GM21367 (cell line): ENCODE measurements at regions not wholly inside any gene's neighbourhood (a gene's known extent, or its start where the extent isn't known, plus 50 kb on each side); places are given as distances from the start of the nearest gene placed in this dataset.
A peak's percentile ranks its signal among the peaks of the same experiment; 100 is the strongest.
"Not testable (repeated sequence)": the region's sequence is repeated elsewhere in the genome, so short reads cannot be mapped to it uniquely, and the experiment has no call there.

Source experiments
- ATAC-seq: cut with Tn5 transposase; IDR thresholded peaks from one replicate; pipeline ENCODE4 v1.9.1; 2021; ENCODE audit not compliant: unreplicated experiment

DNA sequence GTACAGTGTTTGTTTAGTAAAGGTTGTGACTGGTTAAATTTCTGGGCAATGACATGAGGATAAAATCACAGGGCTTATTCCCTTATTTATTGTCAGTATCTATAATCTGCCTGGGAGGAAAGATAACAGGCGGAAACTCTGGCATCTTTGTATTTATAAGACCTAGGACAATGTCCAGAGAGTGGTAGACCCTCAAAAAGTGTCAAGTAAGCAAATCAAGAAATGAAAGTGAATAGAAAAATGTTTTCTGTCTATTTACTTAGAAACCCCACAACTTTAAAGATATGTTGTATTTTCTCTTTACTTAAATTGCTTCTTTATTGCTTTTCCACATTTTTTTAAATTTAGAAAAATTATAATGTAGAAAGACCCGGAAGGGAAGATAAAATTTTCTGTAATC is 544.6 kb downstream of the EDEM1 start:
- no peak for ATAC-seq

DNA sequence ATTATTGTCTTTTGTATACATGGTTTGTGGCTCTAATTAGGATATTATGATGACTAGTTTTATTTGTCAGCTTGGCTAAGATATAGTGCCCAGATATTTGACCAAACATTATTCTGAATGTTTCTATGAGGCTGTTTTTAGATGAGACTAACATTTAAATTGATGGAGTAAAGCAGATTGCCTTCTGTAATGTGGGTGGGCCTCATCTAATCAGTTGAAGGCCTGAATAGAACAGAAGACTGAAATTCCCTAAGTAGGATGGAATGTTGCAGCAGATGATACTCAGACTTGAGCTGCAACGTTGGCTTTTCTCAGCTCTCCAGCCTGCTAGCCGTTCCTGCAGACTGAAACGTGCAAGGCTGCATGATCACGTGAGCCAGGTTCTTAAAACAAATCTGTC is 546.5 kb downstream of the EDEM1 start:
- ATAC-seq, result no peak

DNA sequence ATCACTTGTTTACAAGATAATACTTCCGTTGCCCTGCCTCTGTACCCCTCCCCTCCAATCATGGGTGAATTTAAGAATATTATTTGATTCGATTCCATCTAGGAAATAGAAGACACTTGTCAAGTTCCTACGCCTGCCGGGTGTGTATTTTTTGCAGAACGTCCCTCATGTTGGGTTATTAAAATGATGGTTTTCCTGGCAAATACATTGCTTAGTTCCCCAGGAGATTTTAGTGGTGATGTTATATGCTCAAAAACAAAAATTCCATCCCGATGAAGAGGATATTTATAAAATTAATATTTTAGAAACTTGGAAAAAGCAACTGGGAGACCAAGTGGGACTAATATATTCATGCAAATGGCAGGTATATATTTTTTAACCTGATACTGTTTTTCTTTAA is 548.4 kb downstream of the EDEM1 start:
- ATAC-seq, result no peak

DNA sequence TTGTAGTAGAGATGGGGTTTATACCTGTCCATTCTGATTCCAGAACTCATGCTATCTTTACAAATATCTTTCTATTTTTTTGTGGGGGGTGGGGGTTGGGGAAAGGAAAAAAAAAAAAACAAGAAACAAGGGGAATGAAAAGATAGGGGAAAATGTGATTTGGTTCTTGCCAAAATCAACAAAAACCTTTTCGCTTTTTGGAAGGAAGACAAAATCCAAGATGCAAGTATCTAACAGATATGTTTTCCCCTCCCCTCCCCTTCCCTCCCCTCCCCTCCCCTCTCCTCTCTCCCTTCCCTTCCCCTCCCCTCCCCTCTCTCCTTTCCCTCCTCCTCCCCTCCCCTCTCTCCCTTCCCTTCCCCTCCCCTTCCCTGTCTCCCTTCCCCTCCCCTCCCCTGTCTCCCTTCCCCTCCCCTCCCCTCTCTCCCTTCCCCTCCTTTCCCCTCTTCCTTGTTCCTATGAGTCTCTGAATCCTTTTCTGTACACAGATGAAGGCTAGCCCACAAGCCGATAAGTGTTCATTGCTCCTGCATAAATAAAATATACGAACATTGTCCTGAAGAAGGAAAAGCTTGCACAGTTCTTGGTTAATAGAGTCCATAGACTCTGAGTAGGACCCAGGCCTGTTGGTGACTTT is 551.9 kb downstream of the EDEM1 start:
- ATAC-seq, result no peak

DNA sequence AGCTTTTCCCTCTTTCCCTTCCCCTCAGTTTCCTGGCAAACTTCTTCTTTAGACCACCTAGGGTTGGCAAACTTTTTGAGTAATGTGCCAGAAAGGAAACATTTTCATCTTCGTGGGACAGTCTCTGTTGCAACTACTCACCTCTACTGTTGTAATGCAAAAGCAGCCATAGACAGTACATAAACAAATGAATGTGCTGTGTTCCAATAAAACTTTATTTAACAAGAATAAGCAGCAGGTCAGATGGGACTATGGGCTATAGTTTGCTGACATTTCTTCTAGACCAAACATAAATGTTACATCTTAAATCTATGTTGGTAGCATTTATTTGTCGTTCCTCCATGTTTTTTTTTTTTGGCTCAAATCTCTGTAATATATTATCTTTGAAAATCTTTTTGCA is 552.4 kb downstream of the EDEM1 start:
- ATAC-seq, result no peak

DNA sequence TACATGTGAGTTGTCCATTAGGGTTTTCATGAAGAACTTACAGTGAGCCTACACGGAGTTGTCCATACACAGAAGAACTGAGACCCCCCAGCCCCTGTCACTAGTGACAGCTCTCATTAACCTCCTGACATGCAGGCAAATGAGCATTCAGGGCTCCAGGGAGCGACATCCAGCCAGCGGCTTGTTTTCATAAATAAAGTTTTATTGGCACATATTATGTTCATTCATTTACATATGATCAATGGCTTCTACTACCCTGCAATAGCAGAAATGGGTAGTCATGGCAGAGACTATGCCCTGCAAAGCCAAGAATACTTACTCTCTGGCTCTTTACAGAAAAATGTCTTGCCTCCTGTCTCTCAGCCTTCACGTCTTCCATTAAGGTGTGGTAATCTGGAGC is 553.5 kb downstream of the EDEM1 start:
- no peak for ATAC-seq

DNA sequence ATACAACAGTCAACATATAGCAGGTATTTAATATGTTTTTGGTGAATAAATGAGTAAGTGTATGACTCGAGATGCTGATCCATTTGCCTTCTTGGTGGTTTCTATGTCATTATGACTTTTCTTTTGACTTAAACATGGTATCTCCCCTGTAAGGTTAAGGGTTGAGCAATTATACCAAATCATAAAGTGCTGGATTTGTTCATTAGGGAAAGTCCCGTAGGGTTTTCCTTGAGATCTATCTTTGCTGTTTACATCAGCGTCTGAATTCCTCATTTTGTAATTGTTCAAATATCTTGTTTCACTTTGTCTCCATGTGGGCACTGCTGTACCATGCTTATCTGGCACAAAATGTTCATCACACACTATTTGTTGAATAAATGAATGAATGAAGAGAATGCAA is 562.6 kb downstream of the EDEM1 start:
- ATAC-seq, result no peak

DNA sequence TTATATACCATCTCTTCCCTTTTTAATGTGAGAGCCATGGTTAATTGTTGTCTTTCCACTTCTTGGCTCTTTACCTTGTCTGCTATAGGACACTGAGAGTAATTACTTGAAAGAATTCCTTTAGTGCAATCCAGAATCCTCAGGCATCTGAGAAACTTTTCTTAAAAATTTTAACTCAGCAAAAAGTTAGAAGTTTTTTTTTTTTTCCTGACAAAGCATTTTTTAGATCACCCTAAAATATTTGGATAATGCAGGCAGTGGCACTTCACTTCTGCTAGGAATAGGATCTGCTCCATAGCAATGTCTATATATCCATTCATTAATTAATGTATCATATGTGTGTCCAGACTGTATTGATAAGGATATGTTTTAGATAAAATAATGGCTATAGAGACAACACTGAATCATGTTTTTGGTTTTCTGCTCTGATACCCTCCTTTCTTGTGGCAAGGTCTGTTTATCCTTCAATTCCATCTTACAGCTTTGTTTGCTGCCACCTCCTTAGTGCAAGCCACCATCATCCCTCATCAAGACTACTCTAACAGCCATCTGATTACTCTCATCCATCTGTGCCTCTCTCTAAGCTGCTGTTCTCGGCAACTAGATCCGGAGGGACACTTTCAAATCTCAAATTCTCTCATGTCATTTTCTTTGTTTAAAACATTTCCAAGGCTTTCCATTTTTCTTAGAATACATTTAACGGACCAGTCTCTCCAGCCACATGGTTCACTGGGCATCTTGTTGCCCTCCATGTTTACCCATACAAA is 563.5 kb downstream of the EDEM1 start:
- ATAC-seq, result no peak

DNA sequence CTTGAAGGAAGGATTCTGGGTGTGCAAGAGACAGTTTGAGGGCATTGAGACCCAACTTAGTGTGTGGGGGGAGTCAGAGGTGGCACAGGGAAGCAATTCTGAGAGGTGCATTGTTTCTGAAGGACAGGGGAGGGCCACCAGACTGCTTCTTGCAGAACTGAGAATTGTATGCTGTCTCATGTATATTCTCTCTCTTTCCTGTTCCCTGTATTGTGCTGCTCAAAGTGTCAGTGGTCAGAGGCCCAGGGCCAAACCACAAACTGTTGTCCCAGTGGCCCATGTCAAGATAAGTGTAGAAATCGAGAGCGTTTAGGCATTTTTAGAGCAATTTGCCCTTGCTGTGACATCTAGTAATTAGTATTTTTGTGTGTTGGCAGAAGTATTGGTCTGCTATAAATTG is 567.1 kb downstream of the EDEM1 start:
- ATAC-seq, result peak; percentile 73

DNA sequence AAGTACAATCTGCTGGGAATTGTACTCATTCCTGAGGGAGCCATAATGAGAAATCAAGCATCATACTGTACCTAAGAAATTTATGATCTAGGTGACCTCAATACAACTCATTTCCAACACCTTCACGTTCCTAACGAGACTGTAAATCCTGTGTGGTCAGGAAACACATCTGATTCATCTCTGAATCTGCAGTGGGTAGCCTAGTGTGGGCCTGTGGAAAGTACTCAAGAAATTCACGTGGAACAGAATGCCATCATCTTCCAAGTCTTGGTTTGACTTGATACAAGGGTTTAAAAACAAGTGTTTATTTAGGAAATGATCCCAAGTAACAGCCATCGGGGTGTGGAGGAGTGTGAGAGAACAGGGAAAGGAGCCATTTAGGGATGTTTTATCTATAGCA is 568.9 kb downstream of the EDEM1 start:
- no peak for ATAC-seq

DNA sequence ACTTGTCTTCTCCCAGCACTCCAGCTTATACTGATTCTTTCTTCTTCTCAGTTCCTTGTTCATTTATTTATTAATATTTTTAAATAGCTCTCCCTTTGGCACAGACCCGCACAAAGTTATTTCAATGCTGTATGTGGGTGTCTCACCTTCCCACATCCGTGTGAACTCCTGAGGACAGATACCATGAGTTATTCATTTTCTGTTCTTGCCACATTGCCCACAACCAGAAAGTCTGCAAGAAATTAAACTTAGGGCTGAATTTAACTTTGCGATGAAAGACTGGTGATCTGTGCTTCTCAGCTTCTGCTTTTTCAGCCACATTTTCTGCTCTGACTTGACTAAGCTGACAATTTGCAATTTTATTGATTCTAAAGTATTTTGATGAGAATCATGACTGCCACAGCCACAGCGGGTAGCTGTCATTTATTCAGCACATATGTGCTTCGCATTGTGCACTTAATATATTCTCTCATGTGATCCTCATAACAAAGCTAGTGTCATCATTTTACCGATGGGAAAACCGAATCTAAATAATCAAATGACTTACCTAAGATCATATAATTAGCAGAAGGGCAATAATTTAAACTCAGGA is 569.8 kb downstream of the EDEM1 start:
- no peak for ATAC-seq

DNA sequence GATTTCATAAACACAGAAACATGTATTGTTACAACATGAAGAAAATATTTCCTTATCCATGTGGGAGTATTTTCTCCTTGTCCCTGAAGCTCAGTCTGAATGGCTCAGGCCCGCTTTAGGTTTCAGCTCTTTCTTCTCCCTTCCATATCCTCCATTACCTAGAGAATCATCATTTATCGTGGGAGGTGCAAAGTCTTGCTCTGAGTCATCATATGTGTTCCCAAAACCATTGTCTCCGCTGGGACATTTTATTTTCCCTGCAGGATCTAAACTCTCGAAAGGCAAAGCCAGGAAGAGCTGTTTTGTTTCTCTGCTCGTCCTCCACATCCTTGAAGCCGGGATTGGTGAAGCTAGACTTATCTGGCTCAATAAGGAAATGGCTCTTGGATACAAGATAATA is 571.2 kb downstream of the EDEM1 start:
- no peak for ATAC-seq

DNA sequence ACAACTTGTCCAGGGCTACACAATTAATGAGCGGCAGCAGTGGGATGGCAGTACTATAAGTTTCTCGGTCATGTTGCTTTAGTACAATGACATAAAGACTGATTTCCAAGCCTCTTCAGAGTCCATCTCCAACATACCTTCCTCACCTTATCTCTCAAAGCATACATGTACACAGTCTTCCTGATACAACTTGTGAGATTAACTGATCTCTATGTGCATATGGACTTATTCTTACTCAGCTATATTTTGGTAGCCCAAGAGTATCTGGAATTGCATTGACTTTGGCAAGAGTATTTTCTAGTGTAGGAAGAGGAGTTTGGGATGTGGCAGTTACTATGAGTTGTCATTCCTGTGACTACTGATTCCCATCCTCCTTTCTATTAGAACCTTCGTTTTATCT is 575.0 kb downstream of the EDEM1 start:
- ATAC-seq, result no peak

DNA sequence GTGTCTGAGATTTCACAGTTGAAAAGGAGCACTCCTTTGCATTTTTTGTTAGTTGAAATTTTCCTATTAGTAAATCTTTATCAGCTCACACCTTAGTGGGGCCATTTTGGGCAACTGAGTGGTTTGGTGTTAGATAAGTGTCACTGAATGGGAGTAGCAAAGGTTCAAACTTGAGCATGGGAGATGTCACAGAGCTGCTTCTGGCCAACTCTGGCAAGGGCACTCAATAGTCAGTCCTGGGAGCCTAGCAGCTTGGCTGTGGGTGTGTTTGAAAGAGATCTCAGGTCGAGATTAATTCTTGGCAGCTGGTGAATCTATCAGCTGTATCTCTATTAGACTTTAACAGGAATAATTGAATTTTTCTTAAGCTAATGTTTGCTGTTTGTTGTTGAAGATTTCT is 579.3 kb downstream of the EDEM1 start:
- no peak for ATAC-seq

DNA sequence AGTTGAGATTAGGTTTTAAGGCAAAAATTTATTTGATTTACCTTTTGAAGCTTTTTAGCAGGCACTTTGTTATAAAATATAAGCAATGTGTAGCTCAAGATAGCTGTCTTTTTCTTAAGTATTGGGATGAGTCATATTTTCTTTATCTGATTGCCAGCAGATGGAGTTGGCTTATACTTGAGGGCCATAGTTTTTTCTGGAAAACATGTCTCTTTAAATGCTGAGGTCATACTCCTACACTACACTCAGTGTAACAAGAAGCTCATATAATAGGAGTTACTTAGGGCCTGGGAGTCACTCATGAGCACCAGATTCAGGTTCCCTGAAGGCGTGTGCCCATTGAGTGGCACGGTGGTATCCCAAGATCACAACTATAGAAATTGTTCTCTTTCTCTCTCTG is 579.8 kb downstream of the EDEM1 start:
- no peak for ATAC-seq

DNA sequence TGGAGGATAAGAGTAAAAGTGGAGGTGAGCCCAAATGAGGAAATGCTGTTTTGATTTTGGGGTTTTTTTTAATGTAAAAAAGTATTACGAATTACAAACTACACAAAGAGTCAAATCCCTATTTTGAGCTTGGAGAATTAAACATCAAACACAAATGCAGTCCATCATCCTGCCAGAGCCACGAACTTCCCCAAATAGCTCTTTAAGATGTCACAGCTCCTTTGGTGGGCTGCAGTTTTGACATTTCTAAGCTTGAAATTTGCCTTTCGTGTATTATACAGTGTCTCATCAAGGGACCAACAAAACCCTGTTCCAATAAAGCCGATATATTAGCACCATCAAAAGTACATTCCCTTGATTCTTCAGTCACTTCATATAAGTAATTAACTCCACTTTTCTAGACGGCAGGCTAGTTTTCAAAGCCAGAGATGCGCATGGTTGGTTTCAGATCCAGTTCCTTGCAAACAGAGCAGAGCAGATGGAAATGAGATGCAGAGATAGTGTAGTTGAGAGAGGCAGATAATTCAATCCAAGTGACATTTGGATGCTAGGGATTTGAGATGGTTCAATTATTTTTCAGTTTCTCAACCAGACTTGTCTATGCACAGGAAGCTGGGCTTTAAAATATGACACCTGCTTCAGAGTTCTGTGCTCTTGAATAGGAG is 580.9 kb downstream of the EDEM1 start:
- ATAC-seq, result no peak

DNA sequence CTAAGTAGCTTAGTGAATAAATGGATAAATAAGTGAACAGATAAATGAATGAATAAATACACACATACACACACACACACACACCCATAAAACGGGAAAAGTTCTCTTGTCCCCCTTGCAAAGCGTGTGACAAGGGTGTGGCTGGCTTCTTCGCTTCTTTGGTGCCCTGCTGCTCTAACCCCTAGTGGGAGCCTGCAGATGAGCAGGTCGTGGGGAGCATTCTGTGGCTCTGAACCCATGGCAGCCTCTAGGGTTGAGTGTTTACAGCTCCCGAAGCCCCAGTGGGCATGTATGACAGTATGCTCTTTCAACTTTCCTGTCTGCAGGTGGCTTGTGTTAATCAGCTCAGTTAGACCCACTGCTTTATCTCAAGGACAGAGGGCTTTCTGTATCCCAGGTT is 582.3 kb downstream of the EDEM1 start:
- ATAC-seq, result no peak

DNA sequence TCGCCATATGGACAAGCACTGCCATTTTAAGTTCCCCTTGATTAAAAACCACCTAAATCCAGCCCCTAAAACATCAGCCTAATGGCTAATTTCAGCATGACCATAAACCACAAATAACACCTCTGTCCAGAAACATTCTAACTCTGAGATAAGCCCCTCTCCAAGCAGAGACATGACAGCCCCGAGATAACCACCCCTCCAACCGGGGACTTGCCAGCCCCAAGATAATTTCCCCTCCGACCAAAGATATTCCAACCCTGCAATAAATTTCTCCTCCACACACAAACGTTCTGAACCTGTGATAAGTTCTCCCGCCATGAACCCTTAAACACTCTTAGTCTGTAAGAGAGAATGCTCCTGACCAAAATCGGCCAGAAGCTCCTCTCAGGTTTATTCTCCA is 586.8 kb downstream of the EDEM1 start:
- no peak for ATAC-seq

DNA sequence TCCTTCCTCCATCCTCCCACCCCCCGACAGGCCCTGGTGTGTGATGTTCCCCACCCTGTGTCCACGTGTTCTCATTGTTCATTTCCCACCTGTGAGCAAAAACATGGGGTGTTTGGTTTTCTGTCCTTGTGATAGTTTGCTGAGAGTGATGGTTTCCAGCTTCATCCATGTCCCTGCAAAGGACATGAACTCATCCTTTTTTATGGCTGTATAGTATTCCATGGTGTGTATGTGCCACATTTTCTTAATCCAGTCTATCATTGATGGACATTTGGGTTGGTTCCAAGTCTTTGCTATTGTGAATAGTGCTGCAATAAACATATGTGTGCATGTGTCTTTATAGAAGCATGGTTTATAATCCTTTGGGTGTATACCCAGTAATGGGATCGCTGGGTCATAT is 587.6 kb downstream of the EDEM1 start:
- ATAC-seq, result not testable (repeated sequence)

DNA sequence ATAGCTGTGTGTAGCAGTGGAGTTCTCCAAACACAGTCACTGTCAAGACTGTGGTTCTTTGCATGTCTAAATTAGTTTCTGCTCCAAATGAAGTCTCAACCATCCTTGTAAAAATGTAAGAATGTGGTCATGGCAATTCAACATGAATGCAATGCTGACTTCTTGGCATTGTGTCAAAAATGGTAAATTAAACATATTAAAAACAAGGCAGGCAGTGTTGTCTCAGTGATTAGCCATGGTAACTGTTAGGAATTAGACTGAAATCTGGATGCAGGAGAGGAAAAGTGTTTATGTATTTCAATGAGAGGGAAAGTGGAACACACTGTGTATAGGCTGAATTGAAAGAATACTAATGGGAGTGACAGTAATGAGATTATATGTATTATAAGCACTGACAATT is 597.2 kb downstream of the EDEM1 start:
- ATAC-seq, result no peak

DNA sequence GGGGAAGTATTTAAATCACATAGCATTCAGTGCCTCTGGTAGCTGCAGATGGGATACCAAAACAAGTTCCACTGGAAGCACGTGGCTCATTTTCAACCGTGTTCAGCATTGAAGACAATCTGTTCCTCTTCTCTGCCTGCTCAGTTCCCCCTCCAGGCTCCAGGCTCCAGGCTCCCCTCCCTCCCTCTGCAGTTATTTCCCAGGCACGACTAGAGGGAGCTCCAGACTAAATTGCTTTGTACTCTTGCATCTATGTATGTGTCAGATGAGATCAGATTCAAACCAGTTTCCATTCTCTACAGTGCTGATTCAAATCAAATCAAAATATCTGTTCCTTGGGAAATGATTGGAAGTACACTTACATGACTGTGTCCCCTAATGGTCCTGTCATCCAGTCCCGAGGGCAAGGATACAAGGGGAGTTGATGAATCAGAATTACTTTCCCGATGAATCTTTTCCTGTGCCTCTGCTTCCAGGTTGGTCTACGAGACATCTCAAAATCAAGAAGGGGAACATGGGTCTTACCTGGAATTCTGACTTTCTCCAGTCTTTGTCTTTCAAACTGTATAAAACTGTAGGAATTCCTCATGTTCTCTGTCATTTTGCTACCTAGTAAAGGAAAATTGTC is 600.5 kb downstream of the EDEM1 start:
- no peak for ATAC-seq

DNA sequence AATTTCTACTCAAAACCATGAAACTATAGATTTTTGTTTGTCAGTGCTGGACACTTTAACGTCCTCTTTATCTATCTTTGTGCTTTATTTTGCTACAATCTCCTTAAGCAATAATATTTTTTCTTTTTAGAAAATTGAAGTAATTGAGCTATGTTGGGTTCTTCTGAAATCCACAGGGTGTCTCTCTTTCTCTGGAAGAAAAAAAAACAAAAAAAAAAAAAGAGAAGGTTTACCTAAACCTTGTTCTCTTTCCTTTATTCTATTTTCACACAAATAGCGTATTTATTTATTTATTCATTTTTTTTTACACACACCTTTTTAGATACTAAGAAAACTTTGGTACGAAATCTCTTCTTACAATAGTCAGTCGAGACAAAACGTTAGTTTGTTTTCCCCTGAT is 601.0 kb downstream of the EDEM1 start:
- ATAC-seq, result no peak
